ENCODE measurements at regions not wholly inside any gene's neighbourhood (a gene's known extent, or its start where the extent isn't known, plus 50 kb on each side); places are given as distances from the start of the nearest gene placed in this dataset.

GRCh38 chr5:172525996-172526360, 71.7 kb upstream of the SH3PXD2B start:
- H3K27me3 ChIP-seq (replicated peaks in 1 of 2; ENCODE audit: control insufficient read depth in 2 of 2, extremely low read depth in 1 of 2, insufficient read depth in 2 of 2, low read length in 1 of 2) = peaks cover 0 to 24% of the 10 kb centered on the region in 2 experiments
- no peak overlapping the region for H3K27ac ChIP-seq (ENCODE audit: low read length)
- Mint-ChIP-seq H3K4me3 (no peak overlapping the region), H3K27ac (no peak overlapping the region), H3K9me3 (peaks cover 7 to 19% (median 11%) of the 10 kb centered on the region in 3 donors), H3K27me3 (peaks cover 27 to 30% of the 10 kb centered on the region in 2 donors), H3K36me3 (no peaks in the 10 kb centered on the region), H3K4me1 (no peaks in the 10 kb centered on the region)
- no peaks in the 10 kb centered on the region for H3K36me3 ChIP-seq (ENCODE audit: control insufficient read depth in 2 of 2, extremely low read depth in 1 of 2, insufficient read depth in 1 of 2, low read length in 1 of 2)
- DNase-seq (no peak), ATAC-seq (replicated peaks in 1 of 4) (no peak)
- POLR2A ChIA-PET = no interaction called here
- H3K4me1 ChIP-seq (ENCODE audit: control insufficient read depth in 1 of 2, extremely low read depth in 1 of 2, insufficient read depth in 2 of 2, low read length in 2 of 2) = no peaks in the 10 kb centered on the region
- H3K4me3 ChIP-seq (ENCODE audit: control insufficient read depth in 1 of 2, extremely low read depth in 1 of 2, low read length in 1 of 2) = no peak overlapping the region
- CTCF ChIA-PET = no interaction called here
- WGBS (ENCODE audit: insufficient coverage) = 80% methylated on average over 1 of the region's 5 CpGs
- H3K9me3 ChIP-seq = no peaks in the 10 kb centered on the region

- Histone ChIP-seq H3K27me3 (replicated peaks in 1 of 2; ENCODE audit: control insufficient read depth in 2 of 2, extremely low read depth in 1 of 2, insufficient read depth in 2 of 2, low read length in 1 of 2) (peaks cover 0 to 24% of the 10 kb centered on the region in 2 experiments), H3K4me3 (ENCODE audit: control insufficient read depth in 1 of 2, extremely low read depth in 1 of 2, low read length in 1 of 2) (no peak overlapping the region), H3K27ac (ENCODE audit: low read length) (no peak overlapping the region), H3K4me1 (ENCODE audit: control insufficient read depth in 1 of 2, extremely low read depth in 1 of 2, insufficient read depth in 2 of 2, low read length in 2 of 2) (no peaks in the 10 kb centered on the region), H3K9me3 (peaks cover 2% of the 10 kb centered on the region), H3K36me3 (ENCODE audit: control insufficient read depth in 2 of 2, extremely low read depth in 1 of 2, insufficient read depth in 1 of 2, low read length in 1 of 2) (no peaks in the 10 kb centered on the region)
- DNase-seq = no peak
- H3K27me3 Mint-ChIP-seq = peaks cover 24 to 29% of the 10 kb centered on the region in 2 donors
- no peak overlapping the region for H3K27ac Mint-ChIP-seq
- no peak overlapping the region for H3K4me3 Mint-ChIP-seq
- peaks cover 7 to 25% (median 13%) of the 10 kb centered on the region in 3 donors for H3K9me3 Mint-ChIP-seq
- POLR2A ChIA-PET = no interaction called here
- no peak for ATAC-seq (replicated peaks in 1 of 4)
- H3K4me1 Mint-ChIP-seq = no peaks in the 10 kb centered on the region
- WGBS (ENCODE audit: insufficient coverage) = no CpG with 5 or more reads among the region's 5 CpGs
- CTCF ChIA-PET = no interaction called here
- no peaks in the 10 kb centered on the region for H3K36me3 Mint-ChIP-seq
Measured at GRCh38 chr5:172525307-172525995, 71.1 kb upstream of the SH3PXD2B start.

- H3K36me3 Mint-ChIP-seq = no peaks in the 10 kb centered on the region
- no peak overlapping the region for H3K27ac Mint-ChIP-seq
- H3K4me1 ChIP-seq (ENCODE audit: control insufficient read depth in 1 of 2, extremely low read depth in 1 of 2, insufficient read depth in 2 of 2, low read length in 2 of 2) = no peaks in the 10 kb centered on the region
- H3K4me3 ChIP-seq (ENCODE audit: control insufficient read depth in 1 of 2, extremely low read depth in 1 of 2, low read length in 1 of 2) = no peak overlapping the region
- ATAC-seq (replicated peaks in 1 of 4) (no peak), DNase-seq (no peak)
- H3K27me3 ChIP-seq (replicated peaks in 1 of 2; ENCODE audit: control insufficient read depth in 2 of 2, extremely low read depth in 1 of 2, insufficient read depth in 2 of 2, low read length in 1 of 2) = peaks cover 0 to 21% of the 10 kb centered on the region in 2 experiments
- H3K9me3 Mint-ChIP-seq = peaks cover 7 to 30% (median 14%) of the 10 kb centered on the region in 3 donors
- peaks cover 2% of the 10 kb centered on the region for H3K9me3 ChIP-seq
- POLR2A ChIA-PET = no interaction called here
- 86% methylated on average over 4 of the region's 6 CpGs for WGBS (ENCODE audit: insufficient coverage)
- no peaks in the 10 kb centered on the region for H3K4me1 Mint-ChIP-seq
- no peaks in the 10 kb centered on the region for H3K36me3 ChIP-seq (ENCODE audit: control insufficient read depth in 2 of 2, extremely low read depth in 1 of 2, insufficient read depth in 1 of 2, low read length in 1 of 2)
- peaks cover 22 to 23% of the 10 kb centered on the region in 2 donors for H3K27me3 Mint-ChIP-seq
- no peak overlapping the region for H3K27ac ChIP-seq (ENCODE audit: low read length)
- no peak overlapping the region for H3K4me3 Mint-ChIP-seq
- CTCF ChIA-PET = interaction anchor here in 1 of 2 donors (0.7 kb wide), 1 partner anchor 453 kb away, joined by 5 read pairs; no protein-coding TSS in a partner anchor
Measured at GRCh38 chr5:172524573-172525021, 70.3 kb upstream of the SH3PXD2B start.

GRCh38 chr5:172523146-172523745, 68.9 kb upstream of the SH3PXD2B start:
- ChIA-PET POLR2A (no interaction called here), CTCF (no interaction called here)
- ATAC-seq (replicated peaks in 1 of 4) (no peak), DNase-seq (no peak)
- Histone ChIP-seq H3K9me3 (peaks cover 2% of the 10 kb centered on the region), H3K4me3 (ENCODE audit: control insufficient read depth in 1 of 2, extremely low read depth in 1 of 2, low read length in 1 of 2) (no peak overlapping the region), H3K27ac (ENCODE audit: low read length) (no peak overlapping the region), H3K4me1 (ENCODE audit: control insufficient read depth in 1 of 2, extremely low read depth in 1 of 2, insufficient read depth in 2 of 2, low read length in 2 of 2) (no peaks in the 10 kb centered on the region), H3K27me3 (replicated peaks in 1 of 2; ENCODE audit: control insufficient read depth in 2 of 2, extremely low read depth in 1 of 2, insufficient read depth in 2 of 2, low read length in 1 of 2) (peaks cover 0 to 20% of the 10 kb centered on the region in 2 experiments), H3K36me3 (ENCODE audit: control insufficient read depth in 2 of 2, extremely low read depth in 1 of 2, insufficient read depth in 1 of 2, low read length in 1 of 2) (no peaks in the 10 kb centered on the region)
- 97% methylated on average over 4 of the region's 6 CpGs for WGBS (ENCODE audit: insufficient coverage)
- H3K27ac Mint-ChIP-seq = no peak overlapping the region
- H3K36me3 Mint-ChIP-seq = no peaks in the 10 kb centered on the region
- H3K4me3 Mint-ChIP-seq = no peak overlapping the region
- H3K4me1 Mint-ChIP-seq = no peaks in the 10 kb centered on the region
- peaks cover 7 to 32% (median 17%) of the 10 kb centered on the region in 3 donors for H3K9me3 Mint-ChIP-seq
- peaks cover 18% of the 10 kb centered on the region in 2 donors for H3K27me3 Mint-ChIP-seq

GRCh38 chr5:172521338-172521932, 67.1 kb upstream of the SH3PXD2B start:
- Mint-ChIP-seq H3K9me3 (peaks cover 7 to 32% (median 17%) of the 10 kb centered on the region in 3 donors), H3K4me3 (no peak overlapping the region), H3K27me3 (peaks cover 4 to 5% of the 10 kb centered on the region in 2 donors), H3K27ac (no peak overlapping the region), H3K36me3 (no peaks in the 10 kb centered on the region), H3K4me1 (no peaks in the 10 kb centered on the region)
- Histone ChIP-seq H3K27ac (ENCODE audit: low read length) (no peak overlapping the region), H3K36me3 (ENCODE audit: control insufficient read depth in 2 of 2, extremely low read depth in 1 of 2, insufficient read depth in 1 of 2, low read length in 1 of 2) (no peaks in the 10 kb centered on the region), H3K27me3 (replicated peaks in 1 of 2; ENCODE audit: control insufficient read depth in 2 of 2, extremely low read depth in 1 of 2, insufficient read depth in 2 of 2, low read length in 1 of 2) (peaks cover 0 to 13% of the 10 kb centered on the region in 2 experiments), H3K4me1 (ENCODE audit: control insufficient read depth in 1 of 2, extremely low read depth in 1 of 2, insufficient read depth in 2 of 2, low read length in 2 of 2) (no peaks in the 10 kb centered on the region), H3K9me3 (peaks cover 2% of the 10 kb centered on the region), H3K4me3 (ENCODE audit: control insufficient read depth in 1 of 2, extremely low read depth in 1 of 2, low read length in 1 of 2) (no peak overlapping the region)
- DNase-seq = no peak
- ATAC-seq (replicated peaks in 1 of 4) = no peak
- POLR2A ChIA-PET = no interaction called here
- no CpG with 5 or more reads among the region's 3 CpGs for WGBS (ENCODE audit: insufficient coverage)
- CTCF ChIA-PET = no interaction called here

- Mint-ChIP-seq H3K27ac (no peak overlapping the region), H3K4me1 (no peaks in the 10 kb centered on the region), H3K36me3 (peaks cover 4% of the 10 kb centered on the region), H3K27me3 (peaks cover 28 to 46% of the 10 kb centered on the region in 2 donors), H3K4me3 (no peak overlapping the region), H3K9me3 (peaks cover 14 to 26% (median 17%) of the 10 kb centered on the region in 3 donors)
- no peak for DNase-seq
- Histone ChIP-seq H3K36me3 (ENCODE audit: control insufficient read depth in 2 of 2, extremely low read depth in 1 of 2, insufficient read depth in 1 of 2, low read length in 1 of 2) (no peaks in the 10 kb centered on the region), H3K4me3 (ENCODE audit: control insufficient read depth in 1 of 2, extremely low read depth in 1 of 2, low read length in 1 of 2) (no peak overlapping the region), H3K27ac (ENCODE audit: low read length) (no peak overlapping the region), H3K9me3 (no peaks in the 10 kb centered on the region), H3K27me3 (replicated peaks in 1 of 2; ENCODE audit: control insufficient read depth in 2 of 2, extremely low read depth in 1 of 2, insufficient read depth in 2 of 2, low read length in 1 of 2) (peaks cover 0 to 24% of the 10 kb centered on the region in 2 experiments), H3K4me1 (ENCODE audit: control insufficient read depth in 1 of 2, extremely low read depth in 1 of 2, insufficient read depth in 2 of 2, low read length in 2 of 2) (no peaks in the 10 kb centered on the region)
- no peak for ATAC-seq (replicated peaks in 1 of 4)
- CTCF ChIA-PET = no interaction called here
- POLR2A ChIA-PET = no interaction called here
Measured at GRCh38 chr5:172511952-172512351, 57.6 kb upstream of the SH3PXD2B start.

Measured in T-cell (primary cell).